PC-3 (cell line): ENCODE measurements at regions not wholly inside any gene's neighbourhood (a gene's known extent, or its start where the extent isn't known, plus 50 kb on each side); places are given as distances from the start of the nearest gene placed in this dataset.

Experiments
- ATAC-seq: fragments of 200-7000 bp; cut with Tn5 transposase; 2 replicates; pipeline ENCODE4 v1.9.1; 2020; ENCODE audit warnings: mild to moderate bottlenecking, moderate library complexity
- BruUV-seq: library from RNA; stranded (reverse); fragments of 400-500 nt; replicated peaks from 2 replicates; lab custom pipeline; 2021; lab: Mats Ljungman, UMichigan
- CTCF ChIA-PET: fragments of 300-600 bp; sonication (Branson Sonifier 250); formaldehyde crosslinking; loops from one replicate; lab custom pipeline; 2022; ENCODE audit warnings: antibody characterized with exemption; lab: Charles Lee
- POLR2A ChIA-PET: fragments of 300-600 bp; sonication (Branson Sonifier 250); formaldehyde crosslinking; loops from one replicate; lab custom pipeline; 2022; ENCODE audit warnings: antibody characterized with exemption; ENCODE audit not compliant: unreplicated experiment; lab: Charles Lee
- DNase-seq: peaks from one replicate; pipeline ENCODE4 v3.0.0-alpha.2; 2015
- H2AFZ ChIP-seq: fragments of 300-600 bp; sonication (generic); 2 replicates; pipeline ENCODE4 v1.6.0; 2016; ENCODE audit warnings: antibody characterized with exemption, low read length
- H3F3A ChIP-seq: fragments of 300-600 bp; sonication (generic); one replicate; pipeline ENCODE4 v1.6.0; 2017; ENCODE audit warnings: antibody characterized with exemption, low read length, control low read depth, mild to moderate bottlenecking; ENCODE audit not compliant: unreplicated experiment
- H3K27ac ChIP-seq: fragments of 300-600 bp; sonication (generic); 2 replicates; pipeline ENCODE4 v1.5.1; 2016; ENCODE audit warnings: mild to moderate bottlenecking, low read length
- H3K27me3 ChIP-seq: fragments of 300-600 bp; sonication (generic); 2 replicates; pipeline ENCODE4 v1.6.1; 2016; ENCODE audit warnings: low read length, mixed read lengths
- H3K36me3 ChIP-seq: fragments of 300-600 bp; sonication (generic); 2 replicates; pipeline ENCODE4 v1.6.1; 2016; ENCODE audit warnings: low read depth, mixed run types, low read length, mixed read lengths
- H3K4me1 ChIP-seq: fragments of 300-600 bp; sonication (generic); 2 replicates; pipeline ENCODE4 v1.5.1; 2016; ENCODE audit warnings: low read length; ENCODE audit not compliant: insufficient read depth
- H3K4me2 ChIP-seq: fragments of 300-600 bp; sonication (generic); 2 replicates; pipeline ENCODE4 v1.6.0; 2016; ENCODE audit warnings: low read length
- H3K4me3 ChIP-seq: fragments of 300-600 bp; sonication (generic); 2 replicates; pipeline ENCODE4 v1.5.1; 2016; ENCODE audit warnings: mild to moderate bottlenecking, low read length, mixed read lengths
- H3K79me2 ChIP-seq: fragments of 300-600 bp; sonication (generic); 2 replicates; pipeline ENCODE4 v1.6.1; 2017; ENCODE audit warnings: low read length, mixed read lengths
- H3K9ac ChIP-seq: fragments of 300-600 bp; sonication (generic); 2 replicates; pipeline ENCODE4 v1.6.0; 2016; ENCODE audit warnings: mild to moderate bottlenecking, low read length
- H3K9me2 ChIP-seq: fragments of 300-600 bp; sonication (generic); replicated peaks from 2 replicates; pipeline ENCODE4 v1.6.1; 2016; ENCODE audit warnings: mixed run types, low read length, mixed read lengths
- H3K9me3 ChIP-seq: fragments of 300-600 bp; sonication (generic); 2 replicates; pipeline ENCODE4 v1.6.1; 2016; ENCODE audit warnings: low read length, mixed read lengths
- H4K20me1 ChIP-seq: fragments of 300-600 bp; sonication (generic); 2 replicates; pipeline ENCODE4 v1.6.1; 2016; ENCODE audit warnings: low read length, mixed read lengths
- CTCF ChIP-seq: fragments of 300-600 bp; sonication (generic); conservative IDR thresholded peaks from 2 replicates; pipeline ENCODE4 v1.5.1; 2017; ENCODE audit warnings: antibody characterized with exemption, low read depth, mild to moderate bottlenecking, low read length
- EZH2 ChIP-seq: fragments of 300-600 bp; sonication (generic); IDR thresholded peaks from one replicate; pipeline ENCODE4 v1.6.1; 2017; ENCODE audit warnings: antibody characterized with exemption, mild to moderate bottlenecking, low read length; ENCODE audit not compliant: unreplicated experiment
- EZH2phosphoT487 ChIP-seq: fragments of 300-600 bp; sonication (generic); IDR thresholded peaks from 2 replicates; pipeline ENCODE4 v1.6.1; 2018; ENCODE audit warnings: mild to moderate bottlenecking, antibody characterized with exemption, low read length, borderline replicate concordance
- intact Hi-C: fragments of 100-400 bp; cut with micrococcal nuclease; formaldehyde crosslinking; loops from 2 replicates; pipeline ENCODE4 v1.9.0; 2023

- TF ChIP-seq EZH2phosphoT487, result no peak
- TF ChIP-seq CTCF, result no peak
- TF ChIP-seq EZH2, result no peak
Measured at GRCh38 chr2:67945056-67945455, 117.7 kb downstream of the C1D start.

GRCh38 chr2:67945940-67946339 lies 116.9 kb downstream of the C1D start:
- no peaks in the 10 kb centered on the region for H3K9me2 ChIP-seq
- ChIA-PET CTCF (interaction anchor here (0.6 kb wide), 1 partner anchor 245 kb away, joined by 4 read pairs; no protein-coding TSS in a partner anchor), POLR2A (no interaction called here)
- no TSS peak for BruUV-seq
- no peak overlapping the region for H2AFZ ChIP-seq
- H3K4me2 ChIP-seq, result no peak overlapping the region
- H3K79me2 ChIP-seq, result no peaks in the 10 kb centered on the region
- H3K27ac ChIP-seq, result no peak overlapping the region
- no peaks in the 10 kb centered on the region for H3K36me3 ChIP-seq
- ATAC-seq (no peak), DNase-seq (no peak)
- H3F3A ChIP-seq, result no peaks in the 10 kb centered on the region
- no peak for TF ChIP-seq CTCF
- no peak for TF ChIP-seq EZH2
- no peak for TF ChIP-seq EZH2phosphoT487
- H3K4me3 ChIP-seq, result no peak overlapping the region
- no peaks in the 10 kb centered on the region for H4K20me1 ChIP-seq
- no peaks in the 10 kb centered on the region for H3K9me3 ChIP-seq
- H3K4me1 ChIP-seq, result no peaks in the 10 kb centered on the region
- intact Hi-C loops, result no loop called here
- no peak overlapping the region for H3K9ac ChIP-seq
- H3K27me3 ChIP-seq, result no peaks in the 10 kb centered on the region

More at GRCh38 chr2:67945056-67945455, 117.7 kb downstream of the C1D start:
- Histone ChIP-seq H3K36me3 (no peaks in the 10 kb centered on the region), H3K4me2 (no peak overlapping the region), H3F3A (no peaks in the 10 kb centered on the region), H3K9me3 (no peaks in the 10 kb centered on the region), H3K4me1 (no peaks in the 10 kb centered on the region), H3K4me3 (no peak overlapping the region), H3K9ac (no peak overlapping the region), H3K79me2 (no peaks in the 10 kb centered on the region), H2AFZ (no peak overlapping the region), H3K27ac (no peak overlapping the region), H4K20me1 (no peaks in the 10 kb centered on the region), H3K27me3 (no peaks in the 10 kb centered on the region), H3K9me2 (no peaks in the 10 kb centered on the region)
- DNase-seq, result no peak
- CTCF ChIA-PET, result interaction anchor here (0.6 kb wide), 1 partner anchor 246 kb away, joined by 4 read pairs; no protein-coding TSS in a partner anchor
- POLR2A ChIA-PET, result no interaction called here
- intact Hi-C loops, result no loop called here
- no peak for ATAC-seq
- BruUV-seq, result no TSS peak

GRCh38 chr2:67948057-67948456 lies 114.7 kb downstream of the C1D start:
- BruUV-seq, result no TSS peak
- ChIA-PET POLR2A (no interaction called here), CTCF (no interaction called here)
- Histone ChIP-seq H4K20me1 (no peaks in the 10 kb centered on the region), H3K9me3 (no peaks in the 10 kb centered on the region), H3K27me3 (no peaks in the 10 kb centered on the region), H3K36me3 (no peaks in the 10 kb centered on the region), H3F3A (no peaks in the 10 kb centered on the region), H3K9ac (no peak overlapping the region), H3K4me2 (no peak overlapping the region), H3K27ac (no peak overlapping the region), H3K9me2 (no peaks in the 10 kb centered on the region), H3K4me3 (no peak overlapping the region), H3K79me2 (no peaks in the 10 kb centered on the region), H2AFZ (no peak overlapping the region), H3K4me1 (no peaks in the 10 kb centered on the region)
- DNase-seq (no peak), ATAC-seq (no peak)
- TF ChIP-seq EZH2, result no peak
- TF ChIP-seq CTCF, result no peak
- no peak for TF ChIP-seq EZH2phosphoT487
- intact Hi-C loops, result no loop called here
